ENCODE measurements at regions not wholly inside any gene's neighbourhood (a gene's known extent, or its start where the extent isn't known, plus 50 kb on each side); places are given as distances from the start of the nearest gene placed in this dataset.

GRCh38 chr9:87829756-87830155 is 52.9 kb upstream of the SPATA31E1 start:
- Histone ChIP-seq H3K4me1 (no peaks in the 10 kb centered on the region), H3K27ac (no peak overlapping the region), H3K36me3 (no peaks in the 10 kb centered on the region), H3K9me3 (no peaks in the 10 kb centered on the region), H3K27me3 (peaks cover 0 to 14% of the 10 kb centered on the region in 2 donors), H3K4me3 (no peak overlapping the region)
- DNase-seq, result no peak
- TF ChIP-seq CTCF (IDR thresholded peaks at IDR 0.05), result no peak
- intact Hi-C loops (cut with DNase I; ENCODE audit: low total_unique reads), result no loop called here

GRCh38 chr9:87830446-87830845 is 52.2 kb upstream of the SPATA31E1 start:
- H3K4me1 ChIP-seq, result no peaks in the 10 kb centered on the region
- no peak overlapping the region for H3K4me3 ChIP-seq
- no peak overlapping the region for H3K27ac ChIP-seq
- intact Hi-C loops (cut with DNase I; ENCODE audit: low total_unique reads), result no loop called here
- no peaks in the 10 kb centered on the region for H3K36me3 ChIP-seq
- no peak for TF ChIP-seq CTCF (IDR thresholded peaks at IDR 0.05)
- no peak for DNase-seq
- H3K27me3 ChIP-seq, result peaks cover 0 to 14% of the 10 kb centered on the region in 2 donors
- no peaks in the 10 kb centered on the region for H3K9me3 ChIP-seq

GRCh38 chr9:87831159-87831558 is 51.5 kb upstream of the SPATA31E1 start:
- H3K4me3 ChIP-seq, result no peak overlapping the region
- H3K36me3 ChIP-seq, result no peaks in the 10 kb centered on the region
- H3K27ac ChIP-seq, result no peak overlapping the region
- DNase-seq, result no peak
- peaks cover 0 to 14% of the 10 kb centered on the region in 2 donors for H3K27me3 ChIP-seq
- no peaks in the 10 kb centered on the region for H3K9me3 ChIP-seq
- H3K4me1 ChIP-seq, result no peaks in the 10 kb centered on the region
- intact Hi-C loops (cut with DNase I; ENCODE audit: low total_unique reads), result no loop called here
- TF ChIP-seq CTCF (IDR thresholded peaks at IDR 0.05), result no peak

Data from tibial artery (tissue), 4 donors.